CD14-positive monocyte (primary cell): ENCODE measurements at regions not wholly inside any gene's neighbourhood (a gene's known extent, or its start where the extent isn't known, plus 50 kb on each side); places are given as distances from the start of the nearest gene placed in this dataset.

ENCODE experiments used
- DNase-seq, 3 donors: peaks; one replicate each; pipeline ENCODE4 v3.0.0-alpha.2; 2011 to 2022
- H2AFZ ChIP-seq: 2 replicates; pipeline ENCODE4 v1.6.0; 2012; ENCODE audit warnings: mild to moderate bottlenecking, low read depth, low read length, inconsistent platforms; ENCODE audit not compliant: insufficient read depth, poor library complexity, severe bottlenecking
- H3K27ac ChIP-seq, 2 donors: 1 replicate in 1 of 2; 2 replicates in 1 of 2; pipeline ENCODE4 v1.5.1; 2012 to 2013; ENCODE audit warnings: low read length in 2 of 2, control low read depth in 1 of 2, inconsistent platforms in 1 of 2, low read depth in 1 of 2, mild to moderate bottlenecking in 1 of 2
- H3K27me3 ChIP-seq, 2 donors: one replicate each; pipeline versions ENCODE4 v1.6.0 to v1.6.1; 2011 to 2013; ENCODE audit warnings: low read length in 2 of 2; ENCODE audit not compliant: control insufficient read depth in 2 of 2, insufficient read depth in 2 of 2
- H3K36me3 ChIP-seq, 2 donors: replicated peaks in 1 of 2; 1 replicate in 1 of 2; 2 replicates in 1 of 2; pipeline versions ENCODE4 v1.5.1 to v1.6.1; 2012 to 2013; ENCODE audit warnings: low read length in 2 of 2, control low read depth in 1 of 2, inconsistent platforms in 1 of 2, mild to moderate bottlenecking in 1 of 2; ENCODE audit not compliant: insufficient read depth in 2 of 2, control insufficient read depth in 1 of 2
- H3K4me1 ChIP-seq, 2 donors: 1 replicate in 1 of 2; 2 replicates in 1 of 2; pipeline versions ENCODE4 v1.5.1 to v1.6.1; 2012 to 2013; ENCODE audit warnings: low read length in 2 of 2, control low read depth in 1 of 2, inconsistent platforms in 1 of 2, mild to moderate bottlenecking in 1 of 2, moderate library complexity in 1 of 2; ENCODE audit not compliant: insufficient read depth in 2 of 2, control insufficient read depth in 1 of 2
- H3K4me2 ChIP-seq: replicated peaks from 2 replicates; pipeline ENCODE3; 2012; ENCODE audit warnings: low read length, moderate library complexity, mild to moderate bottlenecking; ENCODE audit not compliant: poor library complexity, severe bottlenecking; ENCODE audit errors: extremely low read depth
- H3K4me3 ChIP-seq, 3 experiments: fragments of 200-600 bp in 1 of 3; sonication (generic) in 1 of 3; replicated peaks in 1 of 3; 1 replicate in 2 of 3; 2 replicates in 1 of 3; pipeline ENCODE4 v1.5.1; 2011 to 2013; ENCODE audit warnings: low read length in 3 of 3, mild to moderate bottlenecking in 3 of 3, control low read depth in 2 of 3, low read depth in 2 of 3, inconsistent platforms in 1 of 3, moderate library complexity in 1 of 3
- H3K79me2 ChIP-seq: 2 replicates; pipeline ENCODE4 v1.6.0; 2012; ENCODE audit warnings: mild to moderate bottlenecking, control low read depth, inconsistent platforms, low read length, moderate library complexity; ENCODE audit not compliant: insufficient read depth
- H3K9ac ChIP-seq: 2 replicates; pipeline ENCODE4 v1.6.0; 2017; ENCODE audit warnings: low read length, mild to moderate bottlenecking; ENCODE audit not compliant: insufficient read depth, poor library complexity, severe bottlenecking
- H3K9me3 ChIP-seq, 2 donors: replicated peaks in 1 of 2; 1 replicate in 1 of 2; 2 replicates in 1 of 2; pipeline versions ENCODE4 v1.5.1 to v1.6.1; 2012 to 2013; ENCODE audit warnings: low read length in 2 of 2, control low read depth in 1 of 2; ENCODE audit not compliant: control insufficient read depth in 1 of 2, insufficient read depth in 1 of 2
- H4K20me1 ChIP-seq: 2 replicates; pipeline ENCODE4 v1.6.0; 2012; ENCODE audit warnings: mild to moderate bottlenecking, low read length, control low read depth, moderate library complexity; ENCODE audit not compliant: insufficient read depth
- H3K27ac Mint-ChIP-seq, 7 donors: one replicate each; pipeline ENCODE4 v1.8.0; 2020; ENCODE audit warnings: mild to moderate bottlenecking in 7 of 7, mixed read lengths in 7 of 7, moderate library complexity in 6 of 7, inconsistent platforms in 2 of 7
- H3K27me3 Mint-ChIP-seq, 3 donors: one replicate each; pipeline ENCODE4 v1.8.0; 2021 to 2022; ENCODE audit warnings: low read depth in 3 of 3, mild to moderate bottlenecking in 3 of 3, mixed read lengths in 3 of 3, moderate library complexity in 3 of 3, inconsistent platforms in 1 of 3
- H3K36me3 Mint-ChIP-seq, 2 donors: one replicate each; pipeline ENCODE4 v1.8.0; 2020; ENCODE audit warnings: mixed read lengths in 2 of 2, inconsistent platforms in 1 of 2, mild to moderate bottlenecking in 1 of 2
- H3K4me1 Mint-ChIP-seq: one replicate; pipeline ENCODE4 v1.8.0; 2020; ENCODE audit warnings: mild to moderate bottlenecking, mixed read lengths
- H3K4me3 Mint-ChIP-seq, 2 donors: one replicate each; pipeline ENCODE4 v1.8.0; 2020; ENCODE audit warnings: mild to moderate bottlenecking in 2 of 2, mixed read lengths in 2 of 2, moderate library complexity in 1 of 2
- H3K9me3 Mint-ChIP-seq, 7 donors: one replicate each; pipeline ENCODE4 v1.8.0; 2020 to 2022; ENCODE audit warnings: mixed read lengths in 7 of 7, mild to moderate bottlenecking in 6 of 7, moderate library complexity in 6 of 7, inconsistent platforms in 2 of 7
- WGBS: methylation state at CpG from one replicate; pipeline ENCODE4 v1.1.5; 2013; ENCODE audit warnings: missing lambda C conversion rate; ENCODE audit not compliant: insufficient coverage; 5-methylcytosine and 5-hydroxymethylcytosine counted together
- intact Hi-C, 2 donors: fragments of 100-400 bp; cut with micrococcal nuclease; formaldehyde crosslinking; loops; one replicate each; pipeline versions ENCODE4 v1.15.0 to v1.15.1; 2023
- TF ChIP-seq, protein P1 (sequence below): fragments of 200-600 bp; IDR thresholded peaks from one replicate; pipeline ENCODE4 v1.8.0; 2022; ENCODE audit warnings: antibody characterized with exemption, mild to moderate bottlenecking

DNA sequence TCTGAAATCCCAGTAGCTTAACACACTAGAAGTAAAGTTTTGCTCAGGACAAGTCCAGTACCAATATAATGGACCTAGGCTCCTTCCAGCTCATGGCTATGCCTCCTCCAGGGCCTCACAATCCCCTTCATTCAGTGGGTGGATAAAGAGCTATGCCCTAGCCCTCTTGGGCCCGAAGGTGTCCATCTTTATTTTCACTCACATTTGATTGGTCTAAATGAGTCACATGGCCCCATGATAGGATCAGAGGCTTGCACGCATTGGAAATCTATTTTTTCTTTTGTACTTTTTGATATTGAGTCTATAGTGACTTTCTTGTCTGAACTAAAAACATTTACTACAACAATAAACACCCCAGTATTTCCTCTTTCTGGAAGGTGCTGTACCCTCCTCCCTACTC is 202.6 kb upstream of the CTBP2 start:
- TF ChIP-seq, protein P1, sequence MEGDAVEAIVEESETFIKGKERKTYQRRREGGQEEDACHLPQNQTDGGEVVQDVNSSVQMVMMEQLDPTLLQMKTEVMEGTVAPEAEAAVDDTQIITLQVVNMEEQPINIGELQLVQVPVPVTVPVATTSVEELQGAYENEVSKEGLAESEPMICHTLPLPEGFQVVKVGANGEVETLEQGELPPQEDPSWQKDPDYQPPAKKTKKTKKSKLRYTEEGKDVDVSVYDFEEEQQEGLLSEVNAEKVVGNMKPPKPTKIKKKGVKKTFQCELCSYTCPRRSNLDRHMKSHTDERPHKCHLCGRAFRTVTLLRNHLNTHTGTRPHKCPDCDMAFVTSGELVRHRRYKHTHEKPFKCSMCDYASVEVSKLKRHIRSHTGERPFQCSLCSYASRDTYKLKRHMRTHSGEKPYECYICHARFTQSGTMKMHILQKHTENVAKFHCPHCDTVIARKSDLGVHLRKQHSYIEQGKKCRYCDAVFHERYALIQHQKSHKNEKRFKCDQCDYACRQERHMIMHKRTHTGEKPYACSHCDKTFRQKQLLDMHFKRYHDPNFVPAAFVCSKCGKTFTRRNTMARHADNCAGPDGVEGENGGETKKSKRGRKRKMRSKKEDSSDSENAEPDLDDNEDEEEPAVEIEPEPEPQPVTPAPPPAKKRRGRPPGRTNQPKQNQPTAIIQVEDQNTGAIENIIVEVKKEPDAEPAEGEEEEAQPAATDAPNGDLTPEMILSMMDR: no peak
- intact Hi-C loops: no loop called here
- peaks cover 3 to 11% (median 10%) of the 10 kb centered on the region in 7 donors for H3K9me3 Mint-ChIP-seq

DNA sequence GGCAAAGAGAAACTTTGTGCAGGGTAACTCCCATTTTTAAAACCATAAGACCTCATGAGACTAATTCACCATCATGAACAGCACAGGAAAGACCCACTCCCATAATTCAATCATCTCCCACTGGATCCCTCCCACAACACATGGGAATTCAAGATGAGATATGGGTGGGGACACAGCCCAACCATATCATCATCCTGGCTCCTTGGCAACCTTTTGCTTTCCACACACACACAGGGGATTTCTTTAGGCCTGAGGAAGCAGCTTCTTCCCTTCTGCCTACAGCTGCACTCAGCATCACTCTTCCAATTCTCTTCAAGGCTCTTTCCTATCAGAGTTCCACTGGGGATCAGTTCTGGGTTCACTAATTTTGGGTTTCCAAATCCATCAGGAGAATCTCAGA is 199.0 kb upstream of the CTBP2 start:
- H4K20me1 ChIP-seq: no peaks in the 10 kb centered on the region
- H3K4me3 ChIP-seq: no peak overlapping the region
- no peak overlapping the region for H3K4me2 ChIP-seq
- H3K27ac ChIP-seq: no peak overlapping the region
- no peak overlapping the region for H3K4me3 Mint-ChIP-seq
- no peak overlapping the region for H2AFZ ChIP-seq
- intact Hi-C loops: no loop called here
- no peaks in the 10 kb centered on the region for H3K79me2 ChIP-seq
- H3K9me3 Mint-ChIP-seq: peaks cover 5 to 19% (median 8%) of the 10 kb centered on the region in 7 donors
- no peaks in the 10 kb centered on the region for H3K4me1 Mint-ChIP-seq
- H3K27me3 Mint-ChIP-seq: peaks cover 0 to 3% (median 2%) of the 10 kb centered on the region in 3 donors
- peaks cover 0 to 9% of the 10 kb centered on the region in 2 donors for H3K9me3 ChIP-seq
- TF ChIP-seq, protein P1: no peak
- DNase-seq: no peak
- no peaks in the 10 kb centered on the region for H3K27me3 ChIP-seq
- H3K9ac ChIP-seq: no peak overlapping the region
- H3K4me1 ChIP-seq: no peaks in the 10 kb centered on the region
- H3K36me3 Mint-ChIP-seq: no peaks in the 10 kb centered on the region
- H3K27ac Mint-ChIP-seq: no peak overlapping the region
- no peaks in the 10 kb centered on the region for H3K36me3 ChIP-seq

More for the DNA sequence above, 202.6 kb upstream of the CTBP2 start:
- Mint-ChIP-seq H3K4me3 (no peak overlapping the region), H3K27me3 (peaks cover 2 to 3% (median 2%) of the 10 kb centered on the region in 3 donors), H3K27ac (no peak overlapping the region), H3K36me3 (no peaks in the 10 kb centered on the region), H3K4me1 (no peaks in the 10 kb centered on the region)
- Histone ChIP-seq H3K9ac (no peak overlapping the region), H3K79me2 (no peaks in the 10 kb centered on the region), H3K27me3 (no peaks in the 10 kb centered on the region), H3K4me1 (no peaks in the 10 kb centered on the region), H3K36me3 (no peaks in the 10 kb centered on the region), H4K20me1 (no peaks in the 10 kb centered on the region), H3K4me2 (no peak overlapping the region), H3K27ac (no peak overlapping the region), H2AFZ (no peak overlapping the region), H3K4me3 (no peak overlapping the region), H3K9me3 (peaks cover 0 to 6% of the 10 kb centered on the region in 2 donors)
- DNase-seq: no peak
- WGBS: no CpG with 5 or more reads among the region's 2 CpGs
